ENCODE measurements at regions not wholly inside any gene's neighbourhood (a gene's known extent, or its start where the extent isn't known, plus 50 kb on each side); places are given as distances from the start of the nearest gene placed in this dataset.
A peak's percentile ranks its signal among the peaks of the same experiment; 100 is the strongest.

- no peak overlapping the region for H3K4me3 ChIP-seq (ENCODE audit: low read depth, low read length)
- TF ChIP-seq SALL2 (tag by site-specific recombination; IDR thresholded peaks at IDR 0.05; ENCODE audit: borderline replicate concordance) (no peak), ZSCAN30 (tag by site-specific recombination; IDR thresholded peaks at IDR 0.05) (no peak), KLF9 (tag by site-specific recombination; IDR thresholded peaks at IDR 0.05; ENCODE audit: low read depth) (no peak), ZSCAN4 (tag by site-specific recombination; IDR thresholded peaks at IDR 0.05) (no peak), CTCF (tag by site-specific recombination; IDR thresholded peaks at IDR 0.05) (no peak)
- H3K9me3 ChIP-seq (ENCODE audit: control insufficient read depth, insufficient read depth, low read depth, low read length): no peaks in the 10 kb centered on the region
- H3K36me3 ChIP-seq (ENCODE audit: control insufficient read depth in 2 of 2, insufficient read depth in 1 of 2, low read length in 2 of 2): no peaks in the 10 kb centered on the region
- POLR2A ChIA-PET: no interaction called here
- 0 out of 2 replicates have a peak, but pooled peaks cover 3% of the 10 kb centered on the region for H3K4me1 ChIP-seq (ENCODE audit: control insufficient read depth, insufficient read depth, low read length)
- CTCF ChIA-PET: no interaction called here
- H3K27ac ChIP-seq (ENCODE audit: extremely low read depth, low read depth, low read length): no peak overlapping the region
These were observed 144.6 kb upstream of the IGFBP7 start for GRCh38 chr4:57254754-57255153.

- H3K9me3 ChIP-seq (ENCODE audit: control insufficient read depth, insufficient read depth, low read depth, low read length): no peaks in the 10 kb centered on the region
- no peak overlapping the region for H3K4me3 ChIP-seq (ENCODE audit: low read depth, low read length)
- 0 out of 2 replicates have a peak, but pooled peaks cover 3% of the 10 kb centered on the region for H3K4me1 ChIP-seq (ENCODE audit: control insufficient read depth, insufficient read depth, low read length)
- no peaks in the 10 kb centered on the region for H3K36me3 ChIP-seq (ENCODE audit: control insufficient read depth in 2 of 2, insufficient read depth in 1 of 2, low read length in 2 of 2)
- TF ChIP-seq PRDM2 (tag by site-specific recombination; IDR thresholded peaks at IDR 0.05; ENCODE audit: borderline replicate concordance): no peak
- TF ChIP-seq ZFHX2 (tag by site-specific recombination; conservative IDR thresholded peaks at IDR 0.05): peak; percentile 26; the same call in 1 of the 2 replicates
- no peak for TF ChIP-seq ZNF350 (tag by site-specific recombination; IDR thresholded peaks at IDR 0.05)
- 0 out of 2 replicates have a peak, but pooled peaks have one; percentile 11 for TF ChIP-seq EGR2 (tag by site-specific recombination; IDR thresholded peaks at IDR 0.05; ENCODE audit: low read depth)
- TF ChIP-seq ZNF112 (tag by site-specific recombination; IDR thresholded peaks at IDR 0.05): no peak
- H3K27ac ChIP-seq (ENCODE audit: extremely low read depth, low read depth, low read length): no peak overlapping the region
- POLR2A ChIA-PET: no interaction called here
- CTCF ChIA-PET: no interaction called here
These were observed 138.9 kb upstream of the IGFBP7 start for GRCh38 chr4:57249083-57249482.

- CTCF ChIA-PET: no interaction called here
- H3K36me3 ChIP-seq (ENCODE audit: control insufficient read depth in 2 of 2, insufficient read depth in 1 of 2, low read length in 2 of 2): no peaks in the 10 kb centered on the region
- H3K4me3 ChIP-seq (ENCODE audit: low read depth, low read length): no peak overlapping the region
- H3K9me3 ChIP-seq (ENCODE audit: control insufficient read depth, insufficient read depth, low read depth, low read length): no peaks in the 10 kb centered on the region
- H3K4me1 ChIP-seq (ENCODE audit: control insufficient read depth, insufficient read depth, low read length): no peaks in the 10 kb centered on the region
- no peak overlapping the region for H3K27ac ChIP-seq (ENCODE audit: extremely low read depth, low read depth, low read length)
- POLR2A ChIA-PET: no interaction called here
- TF ChIP-seq ZNF623 (tag by site-specific recombination; IDR thresholded peaks at IDR 0.05) (no peak), PRDM4 (tag by site-specific recombination; IDR thresholded peaks at IDR 0.05) (no peak), ZNF561 (tag by site-specific recombination; IDR thresholded peaks at IDR 0.05; ENCODE audit: borderline replicate concordance) (no peak), ZNF10 (tag by site-specific recombination; IDR thresholded peaks at IDR 0.05) (no peak), PRDM6 (tag by site-specific recombination; IDR thresholded peaks at IDR 0.05) (no peak), GLI4 (tag by site-specific recombination; IDR thresholded peaks at IDR 0.05) (no peak), ZNF501 (tag by site-specific recombination; IDR thresholded peaks at IDR 0.05) (no peak), ZNF776 (tag by site-specific recombination; IDR thresholded peaks at IDR 0.05; ENCODE audit: borderline replicate concordance) (no peak), ZNF184 (tag by site-specific recombination; IDR thresholded peaks at IDR 0.05) (no peak)
These were observed 132.9 kb upstream of the IGFBP7 start for GRCh38 chr4:57243076-57243475.
